ENCODE measurements at regions not wholly inside any gene's neighbourhood (a gene's known extent, or its start where the extent isn't known, plus 50 kb on each side); places are given as distances from the start of the nearest gene placed in this dataset.

DNA sequence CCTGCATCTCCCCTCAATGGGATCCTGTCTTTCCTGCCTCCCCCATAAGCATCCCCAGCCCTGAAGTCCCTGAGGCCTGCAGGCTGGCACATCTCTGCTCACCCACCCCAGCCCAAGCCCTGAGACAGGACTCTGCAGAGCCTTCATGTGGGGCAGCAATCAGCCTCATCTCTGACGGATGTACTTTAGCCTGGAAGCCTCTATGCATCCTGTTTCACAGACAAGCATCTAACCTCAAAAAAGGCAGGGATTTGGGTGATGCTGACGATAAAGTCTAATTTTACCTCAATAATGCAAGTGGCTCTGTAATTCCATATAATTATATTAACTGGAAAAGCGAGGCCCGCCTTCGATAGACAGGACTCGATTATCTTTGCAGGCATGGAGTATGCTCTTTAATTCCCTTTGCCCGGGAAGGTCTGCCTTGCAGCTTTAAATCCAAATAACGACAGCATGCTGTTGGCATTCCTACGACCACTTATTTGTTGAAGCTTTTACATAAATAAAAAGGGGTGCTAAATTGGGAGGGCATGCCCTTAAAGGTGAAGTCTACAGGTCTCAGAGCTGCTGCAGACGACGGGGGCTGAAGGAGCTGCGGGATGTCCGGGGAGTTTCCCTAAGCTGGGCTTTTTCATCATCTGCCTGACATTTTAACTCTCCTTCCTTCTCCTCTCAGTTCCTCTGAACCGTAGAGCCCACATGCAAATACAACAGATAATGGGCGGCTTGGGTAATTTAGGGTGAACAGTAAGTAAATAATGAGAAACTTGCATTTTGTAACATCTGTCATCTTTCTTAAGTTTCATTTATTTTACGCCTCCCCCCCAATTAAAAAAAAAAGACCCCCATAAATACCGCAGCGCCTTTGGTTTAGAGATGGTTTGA lies 211.5 kb downstream of the URI1 start:
- TF ChIP-seq, protein P1, sequence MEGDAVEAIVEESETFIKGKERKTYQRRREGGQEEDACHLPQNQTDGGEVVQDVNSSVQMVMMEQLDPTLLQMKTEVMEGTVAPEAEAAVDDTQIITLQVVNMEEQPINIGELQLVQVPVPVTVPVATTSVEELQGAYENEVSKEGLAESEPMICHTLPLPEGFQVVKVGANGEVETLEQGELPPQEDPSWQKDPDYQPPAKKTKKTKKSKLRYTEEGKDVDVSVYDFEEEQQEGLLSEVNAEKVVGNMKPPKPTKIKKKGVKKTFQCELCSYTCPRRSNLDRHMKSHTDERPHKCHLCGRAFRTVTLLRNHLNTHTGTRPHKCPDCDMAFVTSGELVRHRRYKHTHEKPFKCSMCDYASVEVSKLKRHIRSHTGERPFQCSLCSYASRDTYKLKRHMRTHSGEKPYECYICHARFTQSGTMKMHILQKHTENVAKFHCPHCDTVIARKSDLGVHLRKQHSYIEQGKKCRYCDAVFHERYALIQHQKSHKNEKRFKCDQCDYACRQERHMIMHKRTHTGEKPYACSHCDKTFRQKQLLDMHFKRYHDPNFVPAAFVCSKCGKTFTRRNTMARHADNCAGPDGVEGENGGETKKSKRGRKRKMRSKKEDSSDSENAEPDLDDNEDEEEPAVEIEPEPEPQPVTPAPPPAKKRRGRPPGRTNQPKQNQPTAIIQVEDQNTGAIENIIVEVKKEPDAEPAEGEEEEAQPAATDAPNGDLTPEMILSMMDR (IDR thresholded peaks at IDR 0.05; ENCODE audit: insufficient read depth, missing control alignments) = no peak
- DNase-seq (ENCODE audit: insufficient read length, low spot score) (no peak), FAIRE-seq (no peak)

DNA sequence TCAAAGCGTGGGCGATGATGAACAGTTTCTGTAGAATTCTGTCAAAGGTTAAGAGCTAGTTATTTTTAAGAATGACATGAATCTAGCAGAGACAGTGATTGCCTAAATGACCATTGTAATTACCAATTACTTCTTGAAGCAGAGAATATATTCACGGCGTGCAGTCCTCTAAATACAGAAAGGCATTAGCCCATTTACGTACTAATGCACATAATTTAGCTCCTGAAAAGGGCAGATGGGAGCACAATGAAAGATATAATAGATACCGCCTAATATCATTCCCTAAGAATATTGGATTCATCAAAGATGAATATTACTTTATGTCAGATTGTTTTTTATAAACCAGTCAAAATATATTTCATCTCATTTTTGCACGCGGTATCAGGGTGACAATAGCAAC lies 212.4 kb downstream of the URI1 start:
- TF ChIP-seq, protein P1 (IDR thresholded peaks at IDR 0.05; ENCODE audit: insufficient read depth, missing control alignments) = no peak
- FAIRE-seq (no peak), DNase-seq (ENCODE audit: insufficient read length, low spot score) (no peak)

DNA sequence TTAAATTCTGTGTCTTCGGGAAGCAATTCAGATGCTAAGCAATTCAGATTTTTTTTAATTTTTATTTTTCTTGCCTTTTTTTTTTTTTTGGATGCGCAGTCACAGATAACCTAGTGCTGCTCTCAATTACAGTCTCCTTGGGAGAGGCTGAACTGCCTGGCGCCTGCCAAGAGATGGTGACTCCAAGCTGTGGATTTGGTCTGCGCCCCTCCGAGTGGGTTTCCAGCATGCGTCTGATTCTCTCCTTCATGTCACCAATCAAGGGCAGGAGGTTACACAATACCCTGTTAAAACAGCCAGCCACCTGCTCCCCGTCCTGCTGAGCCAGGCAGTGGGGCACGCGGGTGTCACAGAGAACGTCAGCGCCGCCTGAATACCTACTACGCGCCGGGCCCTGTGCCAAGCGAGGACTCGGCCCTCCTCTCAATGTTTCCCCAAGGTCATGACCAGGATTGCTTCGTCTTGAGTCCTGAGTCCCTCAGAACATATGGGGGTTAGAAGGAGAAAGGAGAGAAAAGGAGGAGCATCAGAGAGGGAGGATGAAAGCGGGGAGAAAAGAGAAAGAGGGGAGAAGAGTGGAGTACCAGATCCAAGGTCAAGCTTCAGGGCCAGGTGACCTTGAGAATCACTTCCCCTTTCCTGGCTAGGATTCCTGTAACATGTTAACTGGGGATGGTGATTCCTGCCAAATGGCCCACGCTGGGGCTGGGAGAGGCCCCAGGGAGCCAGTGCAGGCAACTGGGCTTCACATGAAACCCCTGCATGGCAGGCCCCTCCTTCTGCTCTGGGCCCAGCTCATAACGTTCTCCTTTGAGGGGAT lies 213.6 kb downstream of the URI1 start:
- no peak for FAIRE-seq
- TF ChIP-seq, protein P1 (IDR thresholded peaks at IDR 0.05; ENCODE audit: insufficient read depth, missing control alignments) = no peak
- no peak for DNase-seq (ENCODE audit: insufficient read length, low spot score)

DNA sequence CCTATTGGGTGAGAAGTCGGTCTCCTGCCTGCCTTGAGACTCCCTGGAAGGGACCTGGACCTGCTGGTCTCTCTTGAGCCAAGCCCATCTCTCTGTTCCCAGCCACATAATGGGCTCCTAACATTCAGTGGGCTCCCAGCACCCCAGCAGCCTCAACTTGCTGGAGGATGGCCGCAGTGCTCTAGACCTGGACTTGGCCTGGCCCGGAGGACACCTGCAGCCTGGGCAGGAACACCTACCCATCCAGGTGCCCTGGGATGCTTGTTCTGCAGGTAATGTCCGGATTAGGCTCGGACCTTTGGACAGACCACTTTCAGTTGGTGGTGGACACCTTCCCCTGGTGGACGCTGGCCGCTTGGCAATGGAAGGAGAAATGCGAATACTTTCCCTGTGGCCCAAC lies 214.6 kb downstream of the URI1 start:
- DNase-seq (ENCODE audit: insufficient read length, low spot score) (no peak), FAIRE-seq (no peak)
- TF ChIP-seq, protein P1 (IDR thresholded peaks at IDR 0.05; ENCODE audit: insufficient read depth, missing control alignments) = no peak

DNA sequence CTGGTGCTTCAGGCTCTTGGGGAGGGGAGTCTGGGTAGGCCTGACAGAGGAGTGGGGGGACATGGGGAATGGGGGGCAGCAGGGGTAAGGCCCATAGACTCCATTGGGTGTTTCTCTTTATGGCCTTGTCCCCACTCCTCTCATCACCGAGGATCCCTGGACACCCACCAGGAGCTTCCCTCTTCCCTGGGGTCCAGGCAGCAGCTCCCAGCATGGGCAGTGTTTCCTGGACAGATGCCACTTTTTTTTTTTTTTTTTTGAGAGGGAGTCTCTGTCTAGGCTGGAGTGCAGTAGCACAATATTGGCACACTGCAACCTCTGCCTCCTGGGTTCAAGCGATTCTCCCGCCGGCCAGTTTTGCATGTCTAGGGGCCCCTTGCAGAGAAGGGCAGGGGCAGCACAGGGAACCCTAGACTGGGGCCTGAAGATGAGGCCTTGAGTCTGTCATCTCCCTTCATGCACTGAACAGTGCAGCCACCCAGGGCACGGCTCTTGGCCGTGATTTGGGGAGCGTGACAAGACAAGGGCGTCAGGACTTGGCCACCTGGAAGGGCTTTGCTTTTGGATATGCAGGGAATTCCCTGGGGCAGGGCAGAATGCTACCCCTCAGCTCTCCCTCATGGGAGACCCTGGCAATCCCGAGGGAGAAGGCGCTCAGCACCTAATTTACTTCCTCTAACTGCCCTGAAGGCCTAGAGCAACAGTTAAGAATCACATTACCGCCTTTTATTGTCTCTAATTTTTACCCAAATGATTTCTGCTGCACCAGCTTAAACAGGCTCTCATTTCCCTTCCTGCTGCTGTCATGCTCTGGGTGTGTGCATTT lies 213.9 kb upstream of the ZNF536 start:
- TF ChIP-seq, protein P1 (IDR thresholded peaks at IDR 0.05; ENCODE audit: insufficient read depth, missing control alignments) = no peak
- no peak for DNase-seq (ENCODE audit: insufficient read length, low spot score)
- FAIRE-seq = no peak

DNA sequence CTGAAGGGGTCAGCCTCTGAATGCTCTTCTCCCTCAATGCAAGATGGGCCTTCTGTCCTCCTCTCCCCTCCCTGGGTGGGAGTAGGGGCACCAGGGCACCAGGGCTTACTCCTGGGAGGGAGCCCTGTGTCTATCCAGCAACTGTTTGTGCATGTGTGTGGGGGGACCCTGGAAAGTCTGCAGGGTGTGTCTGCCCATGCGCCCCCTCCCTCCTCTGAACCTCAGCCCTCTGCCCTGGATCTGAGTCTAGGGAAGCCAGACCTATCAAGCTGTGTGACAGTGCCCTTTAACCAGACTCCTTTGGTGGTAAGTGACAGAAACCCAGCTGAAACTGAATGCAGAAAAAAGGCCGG lies 213.3 kb upstream of the ZNF536 start:
- TF ChIP-seq, protein P1 (IDR thresholded peaks at IDR 0.05; ENCODE audit: insufficient read depth, missing control alignments) = no peak
- DNase-seq (ENCODE audit: insufficient read length, low spot score) (no peak), FAIRE-seq (no peak)
